ENCODE measurements at regions not wholly inside any gene's neighbourhood (a gene's known extent, or its start where the extent isn't known, plus 50 kb on each side); places are given as distances from the start of the nearest gene placed in this dataset.

GRCh38 chr2:81747481-81748070 is 1443.0 kb upstream of the LRRTM1 start:
- H3K27ac ChIP-seq, result no peak overlapping the region

GRCh38 chr2:81739966-81740365 is 1435.4 kb upstream of the LRRTM1 start:
- Histone ChIP-seq H4K20me1 (no peaks in the 10 kb centered on the region), H3K9ac (no peak overlapping the region), H3K27me3 (no peaks in the 10 kb centered on the region), H3K4me2 (no peak overlapping the region), H3K4me1 (no peaks in the 10 kb centered on the region), H3K4me3 (no peak overlapping the region), H3K27ac (no peak overlapping the region), H3K9me3 (replicated peaks in 1 of 11) (no peaks in the 10 kb centered on the region), H3K36me3 (no peaks in the 10 kb centered on the region)
- TF ChIP-seq Cebpa-rat (IDR thresholded peaks at IDR 0.05), result no peak

More at GRCh38 chr2:81747481-81748070, 1443.0 kb upstream of the LRRTM1 start:
- Histone ChIP-seq H3K27me3 (no peaks in the 10 kb centered on the region), H3K9ac (no peak overlapping the region), H3K4me3 (no peak overlapping the region), H4K20me1 (no peaks in the 10 kb centered on the region), H3K36me3 (no peaks in the 10 kb centered on the region), H3K9me3 (replicated peaks in 1 of 11) (peaks cover 0 to 3% (median 0%) of the 10 kb centered on the region in 11 experiments; a peak in 3 of 22 replicates), H3K4me2 (no peak overlapping the region), H3K4me1 (no peaks in the 10 kb centered on the region)
- no peak for TF ChIP-seq Cebpa-rat (IDR thresholded peaks at IDR 0.05)

- Histone ChIP-seq H3K9me3 (replicated peaks in 1 of 11) (no peaks in the 10 kb centered on the region), H3K9ac (no peak overlapping the region), H3K36me3 (no peaks in the 10 kb centered on the region), H3K27me3 (no peaks in the 10 kb centered on the region), H3K4me2 (no peak overlapping the region), H3K4me3 (no peak overlapping the region), H3K4me1 (no peaks in the 10 kb centered on the region), H3K27ac (no peak overlapping the region), H4K20me1 (no peaks in the 10 kb centered on the region)
- TF ChIP-seq Cebpa-rat (IDR thresholded peaks at IDR 0.05), result no peak
Measured at GRCh38 chr2:81734981-81735380, 1430.4 kb upstream of the LRRTM1 start.

- Histone ChIP-seq H3K9ac (no peak overlapping the region), H3K4me1 (no peaks in the 10 kb centered on the region), H3K4me2 (no peak overlapping the region), H3K27me3 (no peaks in the 10 kb centered on the region), H4K20me1 (no peaks in the 10 kb centered on the region), H3K27ac (no peak overlapping the region), H3K9me3 (replicated peaks in 1 of 11) (no peaks in the 10 kb centered on the region), H3K36me3 (no peaks in the 10 kb centered on the region), H3K4me3 (no peak overlapping the region)
- no peak for TF ChIP-seq Cebpa-rat (IDR thresholded peaks at IDR 0.05)
Measured at GRCh38 chr2:81714817-81715216, 1410.3 kb upstream of the LRRTM1 start.

- no peak for TF ChIP-seq Cebpa-rat (IDR thresholded peaks at IDR 0.05)
Measured at GRCh38 chr2:81706856-81707255, 1402.3 kb upstream of the LRRTM1 start.

GRCh38 chr2:81703831-81704230 is 1399.3 kb upstream of the LRRTM1 start:
- Histone ChIP-seq H3K9ac (no peak overlapping the region), H4K20me1 (no peaks in the 10 kb centered on the region), H3K4me1 (no peaks in the 10 kb centered on the region), H3K4me2 (no peak overlapping the region), H3K9me3 (replicated peaks in 1 of 11) (no peaks in the 10 kb centered on the region), H3K27me3 (no peaks in the 10 kb centered on the region), H3K27ac (no peak overlapping the region), H3K36me3 (no peaks in the 10 kb centered on the region), H3K4me3 (no peak overlapping the region)
- no peak for TF ChIP-seq Cebpa-rat (IDR thresholded peaks at IDR 0.05)

More at GRCh38 chr2:81706856-81707255, 1402.3 kb upstream of the LRRTM1 start:
- Histone ChIP-seq H3K9me3 (replicated peaks in 1 of 11) (no peaks in the 10 kb centered on the region), H3K4me1 (no peaks in the 10 kb centered on the region), H3K4me2 (no peak overlapping the region), H4K20me1 (no peaks in the 10 kb centered on the region), H3K9ac (no peak overlapping the region), H3K27me3 (no peaks in the 10 kb centered on the region), H3K36me3 (no peaks in the 10 kb centered on the region), H3K27ac (no peak overlapping the region), H3K4me3 (no peak overlapping the region)

- no peaks in the 10 kb centered on the region for H3K27me3 ChIP-seq
- no peak overlapping the region for H3K4me2 ChIP-seq
- no peaks in the 10 kb centered on the region for H3K9me3 ChIP-seq (replicated peaks in 1 of 11)
- H3K4me3 ChIP-seq, result no peak overlapping the region
- no peak overlapping the region for H3K27ac ChIP-seq
- no peaks in the 10 kb centered on the region for H3K4me1 ChIP-seq
- H3K9ac ChIP-seq, result no peak overlapping the region
- no peaks in the 10 kb centered on the region for H3K36me3 ChIP-seq
- no peak for TF ChIP-seq Cebpa-rat (IDR thresholded peaks at IDR 0.05)
- no peaks in the 10 kb centered on the region for H4K20me1 ChIP-seq
Measured at GRCh38 chr2:81692566-81692965, 1388.0 kb upstream of the LRRTM1 start.

GRCh38 chr2:81675641-81676040 is 1371.1 kb upstream of the LRRTM1 start:
- H3K36me3 ChIP-seq, result no peaks in the 10 kb centered on the region
- H4K20me1 ChIP-seq, result no peaks in the 10 kb centered on the region
- no peak overlapping the region for H3K4me2 ChIP-seq
- peaks cover 0 to 5% (median 0%) of the 10 kb centered on the region in 10 experiments; a peak in 4 of 20 replicates for H3K4me1 ChIP-seq
- H3K4me3 ChIP-seq, result no peak overlapping the region
- TF ChIP-seq Cebpa-rat (IDR thresholded peaks at IDR 0.05), result no peak
- H3K27ac ChIP-seq, result no peak overlapping the region
- no peak overlapping the region for H3K9ac ChIP-seq
- no peaks in the 10 kb centered on the region for H3K9me3 ChIP-seq (replicated peaks in 1 of 11)
- no peaks in the 10 kb centered on the region for H3K27me3 ChIP-seq

- Histone ChIP-seq H3K9ac (no peak overlapping the region), H4K20me1 (no peaks in the 10 kb centered on the region), H3K9me3 (replicated peaks in 1 of 11) (no peaks in the 10 kb centered on the region), H3K27ac (no peak overlapping the region), H3K4me1 (peaks cover 0 to 5% (median 0%) of the 10 kb centered on the region in 10 experiments; a peak in 4 of 20 replicates), H3K4me3 (no peak overlapping the region), H3K4me2 (no peak overlapping the region), H3K27me3 (no peaks in the 10 kb centered on the region), H3K36me3 (no peaks in the 10 kb centered on the region)
- TF ChIP-seq Cebpa-rat (IDR thresholded peaks at IDR 0.05), result no peak
Measured at GRCh38 chr2:81672923-81673322, 1368.4 kb upstream of the LRRTM1 start.

- H3K4me1 ChIP-seq, result peaks cover 0 to 5% (median 0%) of the 10 kb centered on the region in 10 experiments; a peak in 4 of 20 replicates
- no peaks in the 10 kb centered on the region for H4K20me1 ChIP-seq
- H3K9ac ChIP-seq, result no peak overlapping the region
- no peak overlapping the region for H3K27ac ChIP-seq
- H3K36me3 ChIP-seq, result no peaks in the 10 kb centered on the region
- H3K27me3 ChIP-seq, result no peaks in the 10 kb centered on the region
- no peak overlapping the region for H3K4me3 ChIP-seq
- H3K9me3 ChIP-seq (replicated peaks in 1 of 11), result no peaks in the 10 kb centered on the region
- TF ChIP-seq Cebpa-rat (IDR thresholded peaks at IDR 0.05), result no peak
- H3K4me2 ChIP-seq, result no peak overlapping the region
Measured at GRCh38 chr2:81672516-81672915, 1368.0 kb upstream of the LRRTM1 start.
